ENCODE measurements at regions not wholly inside any gene's neighbourhood (a gene's known extent, or its start where the extent isn't known, plus 50 kb on each side); places are given as distances from the start of the nearest gene placed in this dataset.
"Not testable (repeated sequence)": the region's sequence is repeated elsewhere in the genome, so short reads cannot be mapped to it uniquely, and the experiment has no call there.

DNA sequence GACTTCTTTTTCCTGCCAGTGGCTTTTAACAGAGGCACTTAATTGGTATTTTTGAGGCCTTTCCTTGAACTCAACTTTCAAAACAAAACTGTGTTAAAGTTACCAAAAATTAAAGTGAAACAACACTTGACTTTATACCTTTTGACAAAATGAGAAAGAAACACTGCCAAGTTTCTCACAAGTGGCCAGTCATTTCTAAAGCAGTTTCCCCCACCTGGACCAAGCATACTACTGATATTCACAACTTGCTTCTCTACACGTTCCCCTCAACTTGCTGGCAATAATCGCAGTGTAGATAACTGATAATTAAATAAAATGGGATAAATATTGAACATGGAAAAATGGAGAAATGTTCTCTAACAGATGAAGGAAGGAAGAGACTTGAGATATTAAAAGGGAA is 135.7 kb downstream of the TLR4 start:
- Histone ChIP-seq H3K9ac (ENCODE audit: low read depth in 1 of 2, low read length in 2 of 2) (no peak overlapping the region), H3K4me1 (ENCODE audit: control insufficient read depth in 2 of 2, insufficient read depth in 2 of 2, low read length in 2 of 2) (no peaks in the 10 kb centered on the region), H3K27me3 (ENCODE audit: control insufficient read depth in 2 of 2, insufficient read depth in 2 of 2, low read length in 2 of 2) (no peaks in the 10 kb centered on the region), H3K36me3 (ENCODE audit: control insufficient read depth in 2 of 2, insufficient read depth in 2 of 2, low read length in 2 of 2) (no peaks in the 10 kb centered on the region), H3K9me3 (ENCODE audit: control insufficient read depth in 2 of 2, low read length in 2 of 2) (no peaks in the 10 kb centered on the region), H3K4me3 (ENCODE audit: low read length in 2 of 2) (no peak overlapping the region), H3K27ac (ENCODE audit: low read depth in 2 of 2, low read length in 2 of 2) (no peak overlapping the region)

DNA sequence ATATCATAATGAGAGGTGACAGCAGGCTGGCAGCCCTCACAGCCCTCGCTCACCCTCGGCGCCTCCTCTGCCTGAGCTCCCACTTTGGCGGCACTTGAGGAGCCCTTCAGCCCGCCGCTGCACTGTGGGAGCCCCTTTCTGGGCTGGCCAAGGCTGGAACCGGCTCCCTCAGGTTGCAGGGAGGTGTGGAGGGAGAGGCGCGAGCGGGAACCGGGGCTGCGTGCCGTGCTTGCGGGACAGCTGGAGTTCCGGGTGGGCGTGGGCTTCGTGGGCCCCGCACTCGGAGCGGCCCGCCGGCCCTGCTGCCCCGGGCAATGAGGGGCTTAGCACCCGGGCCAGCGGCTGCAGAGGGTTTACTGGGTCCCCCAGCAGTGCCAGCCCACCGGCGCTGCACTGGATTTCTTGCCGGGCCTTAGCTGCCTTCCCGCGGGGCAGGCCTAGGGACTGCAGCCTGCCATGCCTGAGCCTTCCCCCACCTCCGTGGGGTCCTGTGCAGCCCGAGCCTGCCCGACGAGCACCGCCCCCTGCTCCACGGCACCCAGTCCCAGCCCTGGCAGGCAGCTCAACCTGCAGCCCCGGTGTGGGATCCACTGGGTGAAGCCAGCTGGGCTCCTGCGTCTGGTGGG is 147.7 kb downstream of the TLR4 start:
- not testable (repeated sequence) for H3K9ac ChIP-seq (ENCODE audit: low read depth in 1 of 2, low read length in 2 of 2); H3K4me1 ChIP-seq (ENCODE audit: control insufficient read depth in 2 of 2, insufficient read depth in 2 of 2, low read length in 2 of 2); H3K36me3 ChIP-seq (ENCODE audit: control insufficient read depth in 2 of 2, insufficient read depth in 2 of 2, low read length in 2 of 2); H3K9me3 ChIP-seq (ENCODE audit: control insufficient read depth in 2 of 2, low read length in 2 of 2); H3K27ac ChIP-seq (ENCODE audit: low read depth in 2 of 2, low read length in 2 of 2); H3K27me3 ChIP-seq (ENCODE audit: control insufficient read depth in 2 of 2, insufficient read depth in 2 of 2, low read length in 2 of 2); H3K4me3 ChIP-seq (ENCODE audit: low read length in 2 of 2)

DNA sequence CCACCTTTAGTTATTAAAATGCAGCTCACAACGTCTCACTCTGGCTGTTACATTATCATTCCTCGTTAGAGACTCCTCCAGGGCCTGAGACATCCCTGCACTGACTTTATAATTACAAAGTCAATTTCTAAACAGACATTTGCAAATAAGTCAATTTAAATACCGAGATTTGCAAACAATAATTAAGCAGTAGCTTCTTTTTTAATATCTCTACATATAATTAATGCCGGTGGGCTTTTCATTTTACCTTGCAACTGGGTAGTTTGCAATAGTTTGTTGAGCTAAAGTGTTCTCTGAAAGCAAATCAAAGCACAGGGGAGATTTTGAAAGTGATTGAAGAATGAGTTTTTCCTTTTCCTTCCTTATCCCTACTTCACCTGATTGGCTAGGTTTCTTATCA is 154.4 kb downstream of the TLR4 start:
- H3K9ac ChIP-seq (ENCODE audit: low read depth in 1 of 2, low read length in 2 of 2) = no peak overlapping the region

DNA sequence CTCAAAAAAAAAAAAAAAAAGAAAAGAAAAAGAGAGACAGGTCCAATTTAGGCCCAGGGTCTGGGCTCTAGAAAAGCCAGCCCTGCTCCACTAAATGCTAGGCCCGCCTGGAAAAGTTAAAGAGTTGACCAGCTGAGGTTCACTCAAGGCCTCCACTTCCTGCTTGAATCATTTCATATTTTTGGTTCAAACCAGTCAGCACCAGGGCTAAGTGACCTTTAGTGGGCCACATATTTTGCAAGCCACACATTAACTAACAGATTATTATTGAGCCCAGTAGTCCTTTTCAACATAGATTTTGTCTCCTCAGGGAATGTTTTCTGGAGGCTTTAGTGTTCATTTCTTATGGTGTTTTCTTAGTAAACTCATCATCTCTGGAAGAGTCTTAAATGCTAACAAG is 156.6 kb downstream of the TLR4 start:
- Histone ChIP-seq H3K27me3 (ENCODE audit: control insufficient read depth in 2 of 2, insufficient read depth in 2 of 2, low read length in 2 of 2) (no peaks in the 10 kb centered on the region), H3K4me1 (ENCODE audit: control insufficient read depth in 2 of 2, insufficient read depth in 2 of 2, low read length in 2 of 2) (no peaks in the 10 kb centered on the region), H3K4me3 (ENCODE audit: low read length in 2 of 2) (no peak overlapping the region), H3K9ac (ENCODE audit: low read depth in 1 of 2, low read length in 2 of 2) (no peak overlapping the region), H3K9me3 (ENCODE audit: control insufficient read depth in 2 of 2, low read length in 2 of 2) (no peaks in the 10 kb centered on the region), H3K36me3 (ENCODE audit: control insufficient read depth in 2 of 2, insufficient read depth in 2 of 2, low read length in 2 of 2) (no peaks in the 10 kb centered on the region), H3K27ac (ENCODE audit: low read depth in 2 of 2, low read length in 2 of 2) (no peak overlapping the region)

More for the DNA sequence above, 154.4 kb downstream of the TLR4 start:
- Histone ChIP-seq H3K27me3 (ENCODE audit: control insufficient read depth in 2 of 2, insufficient read depth in 2 of 2, low read length in 2 of 2) (no peaks in the 10 kb centered on the region), H3K4me3 (ENCODE audit: low read length in 2 of 2) (no peak overlapping the region), H3K4me1 (ENCODE audit: control insufficient read depth in 2 of 2, insufficient read depth in 2 of 2, low read length in 2 of 2) (no peaks in the 10 kb centered on the region), H3K27ac (ENCODE audit: low read depth in 2 of 2, low read length in 2 of 2) (no peak overlapping the region), H3K9me3 (ENCODE audit: control insufficient read depth in 2 of 2, low read length in 2 of 2) (no peaks in the 10 kb centered on the region), H3K36me3 (ENCODE audit: control insufficient read depth in 2 of 2, insufficient read depth in 2 of 2, low read length in 2 of 2) (no peaks in the 10 kb centered on the region)

DNA sequence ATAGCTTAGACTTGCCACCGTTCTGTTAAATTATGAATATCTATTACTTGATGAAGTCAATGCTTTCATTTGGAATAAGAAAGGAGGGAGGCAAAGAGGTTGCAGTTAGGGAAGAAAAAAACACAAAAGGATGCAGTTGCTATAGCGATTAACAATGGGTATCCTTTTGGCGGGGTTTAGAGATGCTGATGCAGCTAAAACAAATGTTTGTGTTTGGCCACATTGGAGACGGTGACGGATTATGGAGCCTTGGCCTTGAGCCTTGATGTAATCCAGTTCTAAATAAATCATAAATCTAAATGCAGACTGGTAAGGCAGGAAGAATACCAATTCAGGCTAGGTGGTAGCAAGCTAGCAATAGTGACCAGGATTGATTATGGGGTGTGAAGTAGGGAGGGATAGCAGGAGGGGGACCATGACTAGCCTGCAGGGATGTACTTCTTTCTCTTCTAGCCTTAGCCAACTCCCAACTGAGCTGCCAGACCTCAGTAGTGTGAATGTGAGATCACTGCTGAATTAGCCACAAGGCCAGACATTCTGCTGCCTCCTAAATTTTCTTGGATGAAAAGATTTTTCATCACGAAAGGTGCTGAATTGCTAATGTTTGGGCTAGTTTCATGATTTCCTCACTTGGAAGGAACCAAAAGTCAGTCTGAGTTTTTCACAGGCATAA is 160.3 kb downstream of the TLR4 start:
- no peaks in the 10 kb centered on the region for H3K9me3 ChIP-seq (ENCODE audit: control insufficient read depth in 2 of 2, low read length in 2 of 2)
- H3K27ac ChIP-seq (ENCODE audit: low read depth in 2 of 2, low read length in 2 of 2) = no peak overlapping the region
- H3K4me1 ChIP-seq (ENCODE audit: control insufficient read depth in 2 of 2, insufficient read depth in 2 of 2, low read length in 2 of 2) = no peaks in the 10 kb centered on the region
- no peak overlapping the region for H3K4me3 ChIP-seq (ENCODE audit: low read length in 2 of 2)
- H3K27me3 ChIP-seq (ENCODE audit: control insufficient read depth in 2 of 2, insufficient read depth in 2 of 2, low read length in 2 of 2) = no peaks in the 10 kb centered on the region
- H3K36me3 ChIP-seq (ENCODE audit: control insufficient read depth in 2 of 2, insufficient read depth in 2 of 2, low read length in 2 of 2) = no peaks in the 10 kb centered on the region
- H3K9ac ChIP-seq (ENCODE audit: low read depth in 1 of 2, low read length in 2 of 2) = no peak overlapping the region

DNA sequence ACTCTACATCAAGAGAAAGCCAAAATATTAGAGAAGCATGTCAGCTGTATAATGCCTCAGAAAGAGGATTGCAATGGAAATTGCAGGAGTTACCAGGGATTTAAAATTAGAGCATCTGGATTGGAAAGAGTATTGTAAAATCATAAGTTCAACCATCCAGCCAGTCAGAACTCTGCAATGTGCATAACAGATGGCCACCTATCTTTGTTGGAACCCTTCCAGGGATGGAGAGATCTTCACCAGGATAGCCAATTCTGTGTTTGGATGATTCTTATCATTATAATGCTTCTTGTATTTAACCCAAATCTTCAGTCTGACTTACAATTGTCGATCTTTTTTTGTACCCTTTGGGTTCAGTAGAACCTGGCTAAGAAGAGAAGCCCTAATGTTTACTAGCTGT is 164.4 kb downstream of the TLR4 start:
- H3K27me3 ChIP-seq (ENCODE audit: control insufficient read depth in 2 of 2, insufficient read depth in 2 of 2, low read length in 2 of 2) = no peaks in the 10 kb centered on the region
- no peaks in the 10 kb centered on the region for H3K36me3 ChIP-seq (ENCODE audit: control insufficient read depth in 2 of 2, insufficient read depth in 2 of 2, low read length in 2 of 2)
- H3K4me3 ChIP-seq (ENCODE audit: low read length in 2 of 2) = no peak overlapping the region
- H3K4me1 ChIP-seq (ENCODE audit: control insufficient read depth in 2 of 2, insufficient read depth in 2 of 2, low read length in 2 of 2) = no peaks in the 10 kb centered on the region
- H3K9ac ChIP-seq (ENCODE audit: low read depth in 1 of 2, low read length in 2 of 2) = no peak overlapping the region
- no peak overlapping the region for H3K27ac ChIP-seq (ENCODE audit: low read depth in 2 of 2, low read length in 2 of 2)
- H3K9me3 ChIP-seq (ENCODE audit: control insufficient read depth in 2 of 2, low read length in 2 of 2) = no peaks in the 10 kb centered on the region

DNA sequence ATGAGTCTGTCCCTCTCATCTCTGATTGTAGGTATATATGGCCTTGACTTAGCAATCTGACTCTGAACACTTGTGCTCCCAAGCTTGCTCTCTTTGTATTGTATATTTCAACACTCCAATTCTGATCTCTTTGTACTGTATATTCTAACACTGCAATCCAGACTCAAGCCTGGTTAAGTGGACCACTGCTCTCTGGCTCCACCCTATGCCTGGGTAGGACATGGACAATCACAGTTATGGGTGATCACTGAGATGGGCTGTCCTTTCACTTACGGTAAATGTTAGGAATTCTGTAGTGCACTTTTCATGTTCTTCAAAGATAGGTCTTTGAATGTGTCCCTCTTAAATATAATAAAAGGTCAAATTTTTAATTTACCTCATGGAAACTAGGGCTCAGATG is 165.1 kb downstream of the TLR4 start:
- H3K4me1 ChIP-seq (ENCODE audit: control insufficient read depth in 2 of 2, insufficient read depth in 2 of 2, low read length in 2 of 2) = no peaks in the 10 kb centered on the region
- H3K9me3 ChIP-seq (ENCODE audit: control insufficient read depth in 2 of 2, low read length in 2 of 2) = no peaks in the 10 kb centered on the region
- no peak overlapping the region for H3K9ac ChIP-seq (ENCODE audit: low read depth in 1 of 2, low read length in 2 of 2)
- H3K27me3 ChIP-seq (ENCODE audit: control insufficient read depth in 2 of 2, insufficient read depth in 2 of 2, low read length in 2 of 2) = no peaks in the 10 kb centered on the region
- no peaks in the 10 kb centered on the region for H3K36me3 ChIP-seq (ENCODE audit: control insufficient read depth in 2 of 2, insufficient read depth in 2 of 2, low read length in 2 of 2)
- no peak overlapping the region for H3K27ac ChIP-seq (ENCODE audit: low read depth in 2 of 2, low read length in 2 of 2)
- H3K4me3 ChIP-seq (ENCODE audit: low read length in 2 of 2) = no peak overlapping the region

DNA sequence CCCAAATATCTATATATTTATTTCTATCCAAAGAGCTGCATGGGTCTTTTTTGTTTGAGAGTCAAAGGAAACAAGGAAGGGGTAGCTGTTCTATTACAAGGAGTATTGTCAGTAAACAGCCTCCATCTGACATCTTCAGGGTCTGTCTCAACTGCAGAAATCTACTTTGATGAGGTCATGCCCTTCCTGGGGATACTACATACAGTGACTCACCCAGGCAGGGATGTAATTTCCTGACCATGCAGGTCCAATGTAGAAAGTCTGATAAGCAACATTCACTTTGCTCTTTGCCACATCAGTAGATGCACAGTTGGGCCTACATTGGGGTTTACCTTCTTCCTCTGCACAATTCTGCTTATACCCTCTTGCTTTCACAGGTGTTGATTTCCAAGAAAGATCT is 165.5 kb downstream of the TLR4 start:
- Histone ChIP-seq H3K9me3 (ENCODE audit: control insufficient read depth in 2 of 2, low read length in 2 of 2) (no peaks in the 10 kb centered on the region), H3K4me1 (ENCODE audit: control insufficient read depth in 2 of 2, insufficient read depth in 2 of 2, low read length in 2 of 2) (no peaks in the 10 kb centered on the region), H3K9ac (ENCODE audit: low read depth in 1 of 2, low read length in 2 of 2) (no peak overlapping the region), H3K27ac (ENCODE audit: low read depth in 2 of 2, low read length in 2 of 2) (no peak overlapping the region), H3K36me3 (ENCODE audit: control insufficient read depth in 2 of 2, insufficient read depth in 2 of 2, low read length in 2 of 2) (no peaks in the 10 kb centered on the region), H3K4me3 (ENCODE audit: low read length in 2 of 2) (no peak overlapping the region), H3K27me3 (ENCODE audit: control insufficient read depth in 2 of 2, insufficient read depth in 2 of 2, low read length in 2 of 2) (no peaks in the 10 kb centered on the region)

DNA sequence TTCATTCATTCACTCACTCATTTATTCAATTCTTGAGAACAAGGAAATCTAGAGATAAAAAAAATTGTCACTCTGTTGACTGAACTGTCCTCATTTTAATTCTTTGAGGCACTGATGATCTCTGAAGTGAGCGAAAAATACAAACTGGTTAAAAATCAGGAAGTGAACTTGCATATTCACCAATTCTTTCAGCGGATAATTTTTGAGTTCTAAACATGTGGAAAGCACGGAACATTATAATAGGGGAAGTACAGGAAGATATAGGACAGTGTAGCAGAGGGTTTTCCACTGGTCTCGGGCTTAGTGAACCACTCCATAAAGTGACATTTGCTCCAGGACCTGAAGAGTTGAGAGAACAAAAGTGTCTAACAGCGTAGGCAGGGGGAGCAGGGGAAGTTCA is 169.5 kb downstream of the TLR4 start:
- Histone ChIP-seq H3K4me1 (ENCODE audit: control insufficient read depth in 2 of 2, insufficient read depth in 2 of 2, low read length in 2 of 2) (no peaks in the 10 kb centered on the region), H3K27me3 (ENCODE audit: control insufficient read depth in 2 of 2, insufficient read depth in 2 of 2, low read length in 2 of 2) (no peaks in the 10 kb centered on the region), H3K36me3 (ENCODE audit: control insufficient read depth in 2 of 2, insufficient read depth in 2 of 2, low read length in 2 of 2) (no peaks in the 10 kb centered on the region), H3K9me3 (ENCODE audit: control insufficient read depth in 2 of 2, low read length in 2 of 2) (no peaks in the 10 kb centered on the region), H3K4me3 (ENCODE audit: low read length in 2 of 2) (no peak overlapping the region), H3K9ac (ENCODE audit: low read depth in 1 of 2, low read length in 2 of 2) (no peak overlapping the region), H3K27ac (ENCODE audit: low read depth in 2 of 2, low read length in 2 of 2) (no peak overlapping the region)

DNA sequence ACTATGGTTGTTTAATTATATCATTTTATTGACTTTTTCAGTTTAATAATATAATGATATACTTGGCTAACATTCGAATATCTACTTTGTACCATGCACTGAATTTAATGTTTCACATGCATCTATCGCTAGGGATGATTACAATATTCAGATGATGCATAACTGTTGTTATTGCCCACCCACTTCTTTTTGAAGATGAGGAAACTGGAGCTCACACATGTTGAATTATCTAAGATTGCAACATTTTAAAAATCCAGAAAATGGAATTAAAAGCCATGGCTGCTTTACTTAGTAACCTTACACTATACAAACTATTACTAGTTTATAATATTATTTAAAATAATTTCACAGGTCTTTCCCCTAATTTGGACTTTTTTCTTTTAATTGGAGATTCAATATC is 171.7 kb downstream of the TLR4 start:
- H3K9ac ChIP-seq (ENCODE audit: low read depth in 1 of 2, low read length in 2 of 2) = no peak overlapping the region
- H3K9me3 ChIP-seq (ENCODE audit: control insufficient read depth in 2 of 2, low read length in 2 of 2) = no peaks in the 10 kb centered on the region
- no peaks in the 10 kb centered on the region for H3K4me1 ChIP-seq (ENCODE audit: control insufficient read depth in 2 of 2, insufficient read depth in 2 of 2, low read length in 2 of 2)
- H3K4me3 ChIP-seq (ENCODE audit: low read length in 2 of 2) = no peak overlapping the region
- no peak overlapping the region for H3K27ac ChIP-seq (ENCODE audit: low read depth in 2 of 2, low read length in 2 of 2)
- H3K27me3 ChIP-seq (ENCODE audit: control insufficient read depth in 2 of 2, insufficient read depth in 2 of 2, low read length in 2 of 2) = no peaks in the 10 kb centered on the region
- H3K36me3 ChIP-seq (ENCODE audit: control insufficient read depth in 2 of 2, insufficient read depth in 2 of 2, low read length in 2 of 2) = no peaks in the 10 kb centered on the region
